ENCODE measurements at regions not wholly inside any gene's neighbourhood (a gene's known extent, or its start where the extent isn't known, plus 50 kb on each side); places are given as distances from the start of the nearest gene placed in this dataset.

DNA sequence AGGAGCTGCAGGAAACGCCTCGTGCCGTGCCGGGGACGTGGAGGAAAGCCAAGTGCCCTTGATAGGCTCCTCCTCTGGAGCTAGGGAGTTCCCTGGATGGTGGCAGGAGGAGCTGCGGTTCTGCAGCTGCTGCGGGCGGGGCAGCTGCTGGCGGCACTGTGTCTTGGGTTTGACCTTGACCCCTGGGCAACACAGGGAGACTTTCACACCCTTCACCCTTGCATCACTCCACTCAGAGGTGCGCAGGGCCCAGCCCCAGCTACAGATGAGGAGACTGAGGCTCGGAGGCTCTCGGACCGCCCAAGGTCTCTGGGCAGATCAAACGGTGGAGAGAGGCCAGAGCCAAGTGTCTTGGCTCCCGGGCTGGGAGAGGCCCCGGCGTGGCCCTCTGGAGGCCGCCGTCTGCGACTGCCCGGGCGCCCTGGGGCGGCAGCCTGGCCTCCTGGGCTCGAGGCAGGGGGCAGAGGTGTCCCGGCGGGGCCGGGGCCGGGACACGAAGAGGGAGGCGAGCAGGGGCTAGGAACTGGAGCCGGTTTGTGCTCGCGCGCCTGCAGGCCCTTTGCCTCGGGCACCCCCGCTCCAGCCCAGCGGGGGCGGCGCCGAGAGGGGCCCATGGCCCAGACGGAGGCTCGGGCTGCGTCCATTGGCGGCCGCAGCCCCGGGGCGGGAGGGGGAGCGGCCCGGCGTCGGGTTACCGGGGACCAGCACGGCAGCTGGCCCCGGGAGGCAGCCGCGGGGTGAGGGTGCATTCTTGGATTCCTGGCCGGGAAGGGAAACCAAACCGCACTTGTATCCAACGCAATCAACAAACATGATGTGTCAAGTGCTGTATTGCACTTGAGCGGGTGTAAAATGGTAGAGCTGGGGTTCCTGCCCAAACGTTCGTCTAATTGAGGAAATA lies 129.6 kb upstream of the SLC1A4 start (continued):
- TF ChIP-seq ZC3H4 (CRISPR knock-in tag; IDR thresholded peaks at IDR 0.05; ENCODE audit: borderline replicate concordance), result no peak
- TF ChIP-seq ZNF562 (CRISPR knock-in tag; IDR thresholded peaks at IDR 0.05; ENCODE audit: borderline replicate concordance), result no peak
- TF ChIP-seq ZNF574 (CRISPR knock-in tag; IDR thresholded peaks at IDR 0.05), result peak; percentile 59
- TF ChIP-seq ZNF691 (CRISPR knock-in tag; IDR thresholded peaks at IDR 0.05; ENCODE audit: borderline replicate concordance, low read depth), result peak; percentile 33; the same call in 1 of the 2 replicates
- no peak for TF ChIP-seq CCAR2 (optimal IDR thresholded peaks at IDR 0.05; ENCODE audit: low read depth, low read length)
- peak; percentile 75; the same call in 1 of the 2 replicates for TF ChIP-seq ESRRA (CRISPR knock-in tag; IDR thresholded peaks at IDR 0.05; ENCODE audit: low read depth)
- peak; percentile 34 for TF ChIP-seq BCL6 (CRISPR knock-in tag; IDR thresholded peaks at IDR 0.05)
- no peak for TF ChIP-seq ZNF33A (CRISPR knock-in tag; IDR thresholded peaks at IDR 0.05; ENCODE audit: borderline replicate concordance)
- no peak for TF ChIP-seq ZBTB8A (CRISPR knock-in tag; IDR thresholded peaks at IDR 0.05; ENCODE audit: borderline replicate concordance, low read depth)
- peak; percentile 55; the same call in 1 of the 2 replicates for TF ChIP-seq ZNF891 (CRISPR knock-in tag; IDR thresholded peaks at IDR 0.05)
- TF ChIP-seq MXI1 (IDR thresholded peaks at IDR 0.05; ENCODE audit: borderline replicate concordance, low read depth, low read length), result no peak; the same call in 2 of the 3 replicates
- TF ChIP-seq TFDP1 (CRISPR knock-in tag; IDR thresholded peaks at IDR 0.05; ENCODE audit: borderline replicate concordance), result no peak
- TF ChIP-seq PTBP1 (IDR thresholded peaks at IDR 0.05; ENCODE audit: low read depth, low read length, poor library complexity, severe bottlenecking), result no peak
- TF ChIP-seq ZNF367 (CRISPR knock-in tag; IDR thresholded peaks at IDR 0.05; ENCODE audit: borderline replicate concordance), result no peak
- TF ChIP-seq GABPA (IDR thresholded peaks at IDR 0.05; ENCODE audit: low read depth, low read length), result no peak
- no peak for TF ChIP-seq GABPA (CRISPR knock-in tag; IDR thresholded peaks at IDR 0.05; ENCODE audit: low read depth)
- TF ChIP-seq, protein P1, sequence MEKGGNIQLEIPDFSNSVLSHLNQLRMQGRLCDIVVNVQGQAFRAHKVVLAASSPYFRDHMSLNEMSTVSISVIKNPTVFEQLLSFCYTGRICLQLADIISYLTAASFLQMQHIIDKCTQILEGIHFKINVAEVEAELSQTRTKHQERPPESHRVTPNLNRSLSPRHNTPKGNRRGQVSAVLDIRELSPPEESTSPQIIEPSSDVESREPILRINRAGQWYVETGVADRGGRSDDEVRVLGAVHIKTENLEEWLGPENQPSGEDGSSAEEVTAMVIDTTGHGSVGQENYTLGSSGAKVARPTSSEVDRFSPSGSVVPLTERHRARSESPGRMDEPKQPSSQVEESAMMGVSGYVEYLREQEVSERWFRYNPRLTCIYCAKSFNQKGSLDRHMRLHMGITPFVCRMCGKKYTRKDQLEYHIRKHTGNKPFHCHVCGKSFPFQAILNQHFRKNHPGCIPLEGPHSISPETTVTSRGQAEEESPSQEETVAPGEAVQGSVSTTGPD (CRISPR knock-in tag; IDR thresholded peaks at IDR 0.05), result no peak
- TF ChIP-seq, protein P2, sequence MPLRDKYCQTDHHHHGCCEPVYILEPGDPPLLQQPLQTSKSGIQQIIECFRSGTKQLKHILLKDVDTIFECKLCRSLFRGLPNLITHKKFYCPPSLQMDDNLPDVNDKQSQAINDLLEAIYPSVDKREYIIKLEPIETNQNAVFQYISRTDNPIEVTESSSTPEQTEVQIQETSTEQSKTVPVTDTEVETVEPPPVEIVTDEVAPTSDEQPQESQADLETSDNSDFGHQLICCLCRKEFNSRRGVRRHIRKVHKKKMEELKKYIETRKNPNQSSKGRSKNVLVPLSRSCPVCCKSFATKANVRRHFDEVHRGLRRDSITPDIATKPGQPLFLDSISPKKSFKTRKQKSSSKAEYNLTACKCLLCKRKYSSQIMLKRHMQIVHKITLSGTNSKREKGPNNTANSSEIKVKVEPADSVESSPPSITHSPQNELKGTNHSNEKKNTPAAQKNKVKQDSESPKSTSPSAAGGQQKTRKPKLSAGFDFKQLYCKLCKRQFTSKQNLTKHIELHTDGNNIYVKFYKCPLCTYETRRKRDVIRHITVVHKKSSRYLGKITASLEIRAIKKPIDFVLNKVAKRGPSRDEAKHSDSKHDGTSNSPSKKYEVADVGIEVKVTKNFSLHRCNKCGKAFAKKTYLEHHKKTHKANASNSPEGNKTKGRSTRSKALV (CRISPR knock-in tag; IDR thresholded peaks at IDR 0.05), result no peak
- no peak for TF ChIP-seq SNAPC2 (CRISPR knock-in tag; IDR thresholded peaks at IDR 0.05)
- no peak for TF ChIP-seq ZNF350 (CRISPR knock-in tag; IDR thresholded peaks at IDR 0.05; ENCODE audit: borderline replicate concordance, low read depth)

All from HepG2 (cell line).